Mesenchymal stem cell (in vitro differentiated cells and primary cell): ENCODE measurements at regions not wholly inside any gene's neighbourhood (a gene's known extent, or its start where the extent isn't known, plus 50 kb on each side); places are given as distances from the start of the nearest gene placed in this dataset.

ENCODE experiments used
- DNase-seq: peaks from one replicate; pipeline ENCODE4 v3.0.0-alpha.2; 2013
- H2AFZ ChIP-seq: one replicate; pipeline ENCODE4 v1.6.1; 2013; ENCODE audit warnings: low read depth, mild to moderate bottlenecking, control low read depth, inconsistent platforms, low read length, moderate library complexity
- H2AK5ac ChIP-seq: 2 replicates; pipeline ENCODE4 v1.6.1; 2013; ENCODE audit warnings: low read length, moderate library complexity, mild to moderate bottlenecking, inconsistent platforms; ENCODE audit not compliant: severe bottlenecking
- H2BK120ac ChIP-seq: one replicate; pipeline ENCODE4 v1.6.1; 2013; ENCODE audit warnings: low read depth, mild to moderate bottlenecking, inconsistent platforms, low read length, moderate library complexity
- H2BK12ac ChIP-seq, 2 experiments: one replicate each; pipeline ENCODE4 v1.6.1; 2013; ENCODE audit warnings: inconsistent platforms in 2 of 2, low read length in 2 of 2, mild to moderate bottlenecking in 2 of 2, moderate library complexity in 2 of 2, control low read depth in 1 of 2
- H2BK15ac ChIP-seq: one replicate; pipeline ENCODE4 v1.6.1; 2013; ENCODE audit warnings: mild to moderate bottlenecking, low read depth, inconsistent platforms; ENCODE audit not compliant: poor library complexity, severe bottlenecking
- H2BK5ac ChIP-seq: 2 replicates; pipeline ENCODE4 v1.6.1; 2013; ENCODE audit warnings: low read depth, mild to moderate bottlenecking, low read length, control low read depth, inconsistent platforms; ENCODE audit not compliant: poor library complexity, severe bottlenecking
- H3K14ac ChIP-seq, 2 experiments: one replicate each; pipeline ENCODE4 v1.6.1; 2013; ENCODE audit warnings: inconsistent platforms in 2 of 2, low read length in 2 of 2, control low read depth in 1 of 2, mild to moderate bottlenecking in 1 of 2, moderate library complexity in 1 of 2
- H3K18ac ChIP-seq, 2 experiments: one replicate each; pipeline ENCODE4 v1.6.1; 2013; ENCODE audit warnings: inconsistent platforms in 2 of 2, low read length in 2 of 2, control low read depth in 1 of 2, low read depth in 1 of 2, mild to moderate bottlenecking in 1 of 2
- H3K23ac ChIP-seq, 2 experiments: one replicate each; pipeline ENCODE4 v1.6.1; 2013; ENCODE audit warnings: inconsistent platforms in 2 of 2, low read length in 2 of 2, mild to moderate bottlenecking in 2 of 2, moderate library complexity in 2 of 2, control low read depth in 1 of 2
- H3K27ac ChIP-seq: 2 replicates; pipeline ENCODE4 v1.5.1; 2013; ENCODE audit warnings: mild to moderate bottlenecking, moderate library complexity, low read length, control low read depth, inconsistent platforms; ENCODE audit not compliant: poor library complexity, severe bottlenecking
- H3K27me3 ChIP-seq, 2 experiments: 2 replicates each; pipeline versions ENCODE4 v1.6.1 to v1.7.0; 2013; ENCODE audit warnings: low read length in 2 of 2, mild to moderate bottlenecking in 2 of 2, moderate library complexity in 2 of 2, control low read depth in 1 of 2, inconsistent platforms in 1 of 2; ENCODE audit not compliant: control insufficient read depth in 1 of 2, insufficient read depth in 1 of 2
- H3K36me3 ChIP-seq, 2 experiments: 2 replicates each; pipeline versions ENCODE4 v1.6.1 to v1.7.0; 2013; ENCODE audit warnings: low read length in 2 of 2, control low read depth in 1 of 2, inconsistent platforms in 1 of 2, low read depth in 1 of 2, mild to moderate bottlenecking in 1 of 2; ENCODE audit not compliant: insufficient read depth in 2 of 2, control insufficient read depth in 1 of 2
- H3K4ac ChIP-seq, 2 experiments: one replicate each; pipeline ENCODE4 v1.6.1; 2013; ENCODE audit warnings: inconsistent platforms in 2 of 2, low read length in 2 of 2, mild to moderate bottlenecking in 2 of 2, moderate library complexity in 2 of 2, control low read depth in 1 of 2, low read depth in 1 of 2
- H3K4me1 ChIP-seq: 2 replicates; pipeline ENCODE4 v1.6.1; 2013; ENCODE audit warnings: low read depth, low read length, control low read depth; ENCODE audit not compliant: control insufficient read depth, insufficient read depth
- H3K4me2 ChIP-seq: 2 replicates; pipeline ENCODE4 v1.6.1; 2013; ENCODE audit warnings: low read length, mild to moderate bottlenecking, inconsistent platforms; ENCODE audit not compliant: poor library complexity, severe bottlenecking
- H3K4me3 ChIP-seq, 2 experiments: 2 replicates each; pipeline versions ENCODE4 v1.5.1 to v1.7.0; 2013; ENCODE audit warnings: low read length in 2 of 2, mild to moderate bottlenecking in 2 of 2, control low read depth in 1 of 2, low read depth in 1 of 2; ENCODE audit not compliant: insufficient read depth in 1 of 2
- H3K79me1 ChIP-seq: replicated peaks from 2 replicates; pipeline ENCODE4 v1.6.1; 2013; ENCODE audit warnings: mild to moderate bottlenecking, control low read depth, low read length, inconsistent platforms; ENCODE audit not compliant: poor library complexity, severe bottlenecking
- H3K9ac ChIP-seq: 2 replicates; pipeline ENCODE4 v1.7.0; 2013; ENCODE audit warnings: mild to moderate bottlenecking, low read length, moderate library complexity
- H3K9me3 ChIP-seq: 2 replicates; pipeline ENCODE4 v1.7.0; 2013; ENCODE audit warnings: mild to moderate bottlenecking, low read length; ENCODE audit not compliant: control insufficient read depth
- H4K8ac ChIP-seq: one replicate; pipeline ENCODE4 v1.6.1; 2013; ENCODE audit warnings: inconsistent platforms, mild to moderate bottlenecking, low read length, moderate library complexity
- H4K91ac ChIP-seq: one replicate; pipeline ENCODE4 v1.6.1; 2013; ENCODE audit warnings: mild to moderate bottlenecking, low read length, inconsistent platforms
- WGBS: methylation state at CpG from one replicate; pipeline ENCODE4 v1.1.7; 2013; ENCODE audit warnings: mixed read lengths; 5-methylcytosine and 5-hydroxymethylcytosine counted together

DNA sequence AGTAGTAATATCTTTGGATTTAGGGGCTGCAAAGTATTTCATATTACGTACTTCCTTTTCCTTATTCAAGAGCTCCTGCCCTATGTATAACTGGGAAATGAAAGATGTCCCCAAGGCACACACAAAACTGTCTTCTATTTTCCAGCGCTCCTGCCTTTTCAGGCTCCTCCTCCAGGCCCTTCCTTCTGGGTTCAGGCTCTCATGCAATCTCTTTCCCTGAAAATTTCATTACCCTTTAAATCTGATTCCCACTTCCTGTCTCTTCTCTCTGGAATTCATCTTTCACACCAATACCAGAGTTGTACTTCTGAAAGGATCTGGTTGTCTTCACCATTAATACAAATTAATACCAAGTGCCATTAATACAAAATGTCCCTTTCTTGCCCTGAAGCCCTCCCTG, 181.6 kb downstream of the UTRN start:
- Histone ChIP-seq H3K23ac (no peak overlapping the region), H2BK5ac (no peak overlapping the region), H3K36me3 (peaks cover 8 to 64% of the 10 kb centered on the region in 2 experiments), H3K9me3 (no peaks in the 10 kb centered on the region), H3K4ac (no peak overlapping the region), H2BK15ac (no peak overlapping the region), H4K8ac (no peak overlapping the region), H2AK5ac (no peak overlapping the region), H2BK12ac (no peak overlapping the region), H3K14ac (no peak overlapping the region), H2AFZ (no peak overlapping the region), H3K18ac (no peak overlapping the region), H4K91ac (no peak overlapping the region), H3K4me3 (no peak overlapping the region), H3K4me2 (no peak overlapping the region), H3K27ac (no peak overlapping the region), H3K4me1 (peaks cover 2% of the 10 kb centered on the region), H3K9ac (no peak overlapping the region), H2BK120ac (no peak overlapping the region), H3K27me3 (no peaks in the 10 kb centered on the region), H3K79me1 (peaks cover 18% of the 10 kb centered on the region)
- 91% methylated on average over 2 of the region's 2 CpGs for WGBS
- no peak for DNase-seq

DNA sequence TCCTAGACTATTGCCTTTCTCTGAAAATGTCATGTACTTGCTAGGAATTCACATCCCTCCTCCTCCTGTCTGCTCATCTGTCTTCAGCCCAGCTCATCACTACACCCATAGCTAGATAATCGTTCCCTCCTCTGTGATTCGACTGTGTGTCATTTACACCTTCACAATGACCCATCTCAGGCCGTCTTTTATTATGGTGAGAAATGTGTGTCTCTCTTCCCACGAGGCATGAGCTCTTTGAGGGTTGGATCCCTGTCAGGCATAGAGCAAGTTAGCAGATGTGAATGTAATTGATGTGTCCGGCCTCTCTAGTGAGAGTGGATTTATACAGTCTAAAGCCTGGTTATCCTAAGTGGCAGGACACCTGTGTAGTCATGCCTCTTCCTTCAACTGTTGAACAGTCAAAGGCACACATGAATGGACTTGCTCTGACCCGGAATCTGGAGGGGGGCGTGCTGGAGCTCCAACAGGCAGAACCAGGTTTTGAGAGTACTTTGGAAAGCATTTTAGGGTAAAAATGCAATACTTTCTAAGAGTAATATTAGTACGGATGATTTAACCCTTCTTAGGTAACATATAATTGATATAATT, 182.1 kb downstream of the UTRN start:
- H3K27me3 ChIP-seq: no peaks in the 10 kb centered on the region
- WGBS: 74% methylated on average over 7 of the region's 8 CpGs

GRCh38 chr6:144467921-144468320, 182.8 kb downstream of the UTRN start:
- H2AFZ ChIP-seq: no peak overlapping the region
- no peak overlapping the region for H4K91ac ChIP-seq
- no peak overlapping the region for H3K4me2 ChIP-seq
- peaks cover 2% of the 10 kb centered on the region for H3K4me1 ChIP-seq
- no peak for DNase-seq
- no peak overlapping the region for H3K27ac ChIP-seq
- no peak overlapping the region for H4K8ac ChIP-seq
- no peak overlapping the region for H3K9ac ChIP-seq
- no peak overlapping the region for H3K14ac ChIP-seq
- no peak overlapping the region for H2BK120ac ChIP-seq
- no peak overlapping the region for H3K4me3 ChIP-seq
- H3K23ac ChIP-seq: no peak overlapping the region
- H3K4ac ChIP-seq: no peak overlapping the region
- 100% methylated on average over 1 of the region's 2 CpGs for WGBS
- no peaks in the 10 kb centered on the region for H3K27me3 ChIP-seq
- H3K36me3 ChIP-seq: peaks cover 11 to 61% of the 10 kb centered on the region in 2 experiments
- H2BK15ac ChIP-seq: no peak overlapping the region
- peaks cover 19% of the 10 kb centered on the region for H3K79me1 ChIP-seq
- H2AK5ac ChIP-seq: no peak overlapping the region
- no peak overlapping the region for H2BK5ac ChIP-seq
- H3K18ac ChIP-seq: no peak overlapping the region
- no peak overlapping the region for H2BK12ac ChIP-seq
- H3K9me3 ChIP-seq: no peaks in the 10 kb centered on the region

More for the DNA sequence above, 182.1 kb downstream of the UTRN start:
- H2AK5ac ChIP-seq: peak overlapping the region; percentile 1
- no peak overlapping the region for H3K18ac ChIP-seq
- H3K14ac ChIP-seq: no peak overlapping the region
- no peak overlapping the region for H4K8ac ChIP-seq
- H3K23ac ChIP-seq: peak overlapping the region in 1 of 2 experiments; percentile 23
- no peak overlapping the region for H2AFZ ChIP-seq
- H3K79me1 ChIP-seq: peaks cover 16% of the 10 kb centered on the region
- H3K36me3 ChIP-seq: peaks cover 8 to 64% of the 10 kb centered on the region in 2 experiments
- no peak overlapping the region for H4K91ac ChIP-seq
- H3K9me3 ChIP-seq: no peaks in the 10 kb centered on the region
- H3K4me2 ChIP-seq: no peak overlapping the region
- H2BK120ac ChIP-seq: no peak overlapping the region
- no peak for DNase-seq
- no peak overlapping the region for H3K27ac ChIP-seq
- H3K4me1 ChIP-seq: peaks cover 2% of the 10 kb centered on the region
- H2BK15ac ChIP-seq: no peak overlapping the region
- H2BK12ac ChIP-seq: no peak overlapping the region
- no peak overlapping the region for H3K4ac ChIP-seq
- H3K9ac ChIP-seq: no peak overlapping the region
- H2BK5ac ChIP-seq: no peak overlapping the region
- no peak overlapping the region for H3K4me3 ChIP-seq

- Histone ChIP-seq H3K36me3 (peaks cover 11 to 61% of the 10 kb centered on the region in 2 experiments), H2BK120ac (no peak overlapping the region), H3K4ac (no peak overlapping the region), H4K8ac (no peak overlapping the region), H2BK15ac (no peak overlapping the region), H3K4me2 (no peak overlapping the region), H3K4me3 (no peak overlapping the region), H3K79me1 (peaks cover 21% of the 10 kb centered on the region), H2AFZ (no peak overlapping the region), H2BK5ac (no peak overlapping the region), H3K18ac (no peak overlapping the region), H3K23ac (no peak overlapping the region), H2BK12ac (no peak overlapping the region), H4K91ac (no peak overlapping the region), H3K14ac (no peak overlapping the region), H3K9me3 (no peaks in the 10 kb centered on the region), H3K9ac (no peak overlapping the region), H3K27me3 (no peaks in the 10 kb centered on the region), H3K27ac (no peak overlapping the region), H2AK5ac (no peak overlapping the region), H3K4me1 (peaks cover 2% of the 10 kb centered on the region)
- no peak for DNase-seq
- WGBS: over 99% methylated on average over 7 of the region's 7 CpGs
Measured at GRCh38 chr6:144468709-144469108, 183.6 kb downstream of the UTRN start.
